DOHH2 (cell line): ENCODE measurements at regions not wholly inside any gene's neighbourhood (a gene's known extent, or its start where the extent isn't known, plus 50 kb on each side); places are given as distances from the start of the nearest gene placed in this dataset.
A peak's percentile ranks its signal among the peaks of the same experiment; 100 is the strongest.

ENCODE experiments used
- H3F3A ChIP-seq: fragments of 200-600 bp; sonication (generic), shearing (Covaris generic); 2 replicates; pipeline ENCODE4 v1.6.0; 2016; ENCODE audit warnings: antibody characterized with exemption, mild to moderate bottlenecking; ENCODE audit not compliant: control insufficient read depth, insufficient read depth
- H3K27ac ChIP-seq: fragments of 200-600 bp; sonication (generic); 2 replicates; pipeline ENCODE4 v1.5.1; 2014; ENCODE audit warnings: low read depth, mild to moderate bottlenecking, low read length, moderate library complexity
- H3K27me3 ChIP-seq: fragments of 200-600 bp; sonication (generic); 2 replicates; pipeline ENCODE4 v1.6.1; 2014; ENCODE audit warnings: mild to moderate bottlenecking, low read length, mixed read lengths; ENCODE audit not compliant: control insufficient read depth
- H3K36me3 ChIP-seq: fragments of 200-600 bp; sonication (generic); 2 replicates; pipeline ENCODE4 v1.6.1; 2014; ENCODE audit warnings: mild to moderate bottlenecking, low read length, moderate library complexity, mixed read lengths; ENCODE audit not compliant: control insufficient read depth
- H3K4me1 ChIP-seq: fragments of 200-600 bp; sonication (generic); 2 replicates; pipeline ENCODE4 v1.6.1; 2014; ENCODE audit warnings: mild to moderate bottlenecking, low read length, mixed read lengths; ENCODE audit not compliant: control insufficient read depth
- H3K4me2 ChIP-seq: fragments of 200-600 bp; sonication (generic); 2 replicates; pipeline ENCODE4 v1.6.0; 2014; ENCODE audit warnings: mild to moderate bottlenecking, low read length, moderate library complexity
- H3K4me3 ChIP-seq: fragments of 200-600 bp; sonication (generic); 2 replicates; pipeline ENCODE4 v1.5.1; 2014; ENCODE audit warnings: mild to moderate bottlenecking, low read length, mixed read lengths
- H3K79me2 ChIP-seq: fragments of 200-600 bp; sonication (generic); 2 replicates; pipeline ENCODE4 v1.6.1; 2014; ENCODE audit warnings: mild to moderate bottlenecking, low read length, mixed read lengths; ENCODE audit not compliant: control insufficient read depth
- H3K9me2 ChIP-seq: fragments of 200-600 bp; sonication (generic); replicated peaks from 2 replicates; pipeline ENCODE4 v1.6.1; 2014; ENCODE audit warnings: mild to moderate bottlenecking, low read length, mixed read lengths; ENCODE audit not compliant: control insufficient read depth
- H3K9me3 ChIP-seq: fragments of 200-600 bp; sonication (generic); 2 replicates; pipeline ENCODE4 v1.6.1; 2014; ENCODE audit warnings: antibody characterized with exemption, low read length, mixed read lengths; ENCODE audit not compliant: control insufficient read depth, insufficient read depth
- H4K20me1 ChIP-seq: fragments of 200-600 bp; sonication (generic); 2 replicates; pipeline ENCODE4 v1.6.0; 2014; ENCODE audit warnings: low read depth, mild to moderate bottlenecking, antibody characterized with exemption, low read length, moderate library complexity; ENCODE audit not compliant: control insufficient read depth, insufficient read depth
- EZH2phosphoT487 ChIP-seq: fragments of 200-600 bp; sonication (generic); IDR thresholded peaks from 2 replicates; pipeline ENCODE4 v1.6.1; 2017; ENCODE audit warnings: borderline replicate concordance, mild to moderate bottlenecking, antibody characterized with exemption, low read length, moderate library complexity, mixed read lengths
- TF ChIP-seq, protein P1 (sequence below): fragments of 200-600 bp; sonication (generic); IDR thresholded peaks from one replicate; pipeline ENCODE4 v1.5.1; 2014; ENCODE audit warnings: antibody characterized with exemption, mild to moderate bottlenecking, low read depth, low read length; ENCODE audit not compliant: poor library complexity, severe bottlenecking

- Histone ChIP-seq H3K9me3 (no peaks in the 10 kb centered on the region), H3K36me3 (no peaks in the 10 kb centered on the region), H3K4me2 (no peak overlapping the region), H3F3A (no peaks in the 10 kb centered on the region), H3K27ac (no peak overlapping the region), H3K4me3 (no peak overlapping the region), H3K27me3 (no peaks in the 10 kb centered on the region), H3K4me1 (no peaks in the 10 kb centered on the region), H3K79me2 (no peaks in the 10 kb centered on the region), H4K20me1 (no peaks in the 10 kb centered on the region), H3K9me2 (no peaks in the 10 kb centered on the region)
- TF ChIP-seq, protein P1, sequence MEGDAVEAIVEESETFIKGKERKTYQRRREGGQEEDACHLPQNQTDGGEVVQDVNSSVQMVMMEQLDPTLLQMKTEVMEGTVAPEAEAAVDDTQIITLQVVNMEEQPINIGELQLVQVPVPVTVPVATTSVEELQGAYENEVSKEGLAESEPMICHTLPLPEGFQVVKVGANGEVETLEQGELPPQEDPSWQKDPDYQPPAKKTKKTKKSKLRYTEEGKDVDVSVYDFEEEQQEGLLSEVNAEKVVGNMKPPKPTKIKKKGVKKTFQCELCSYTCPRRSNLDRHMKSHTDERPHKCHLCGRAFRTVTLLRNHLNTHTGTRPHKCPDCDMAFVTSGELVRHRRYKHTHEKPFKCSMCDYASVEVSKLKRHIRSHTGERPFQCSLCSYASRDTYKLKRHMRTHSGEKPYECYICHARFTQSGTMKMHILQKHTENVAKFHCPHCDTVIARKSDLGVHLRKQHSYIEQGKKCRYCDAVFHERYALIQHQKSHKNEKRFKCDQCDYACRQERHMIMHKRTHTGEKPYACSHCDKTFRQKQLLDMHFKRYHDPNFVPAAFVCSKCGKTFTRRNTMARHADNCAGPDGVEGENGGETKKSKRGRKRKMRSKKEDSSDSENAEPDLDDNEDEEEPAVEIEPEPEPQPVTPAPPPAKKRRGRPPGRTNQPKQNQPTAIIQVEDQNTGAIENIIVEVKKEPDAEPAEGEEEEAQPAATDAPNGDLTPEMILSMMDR: no peak
- TF ChIP-seq EZH2phosphoT487: no peak
Measured at GRCh38 chr17:13909901-13910519, 159.3 kb upstream of the COX10 start.

GRCh38 chr17:13917634-13918033 is 151.7 kb upstream of the COX10 start:
- H3K4me1 ChIP-seq: peaks cover 45% of the 10 kb centered on the region
- peak overlapping the region; percentile 25 for H3K27ac ChIP-seq
- no peaks in the 10 kb centered on the region for H3K36me3 ChIP-seq
- no peaks in the 10 kb centered on the region for H3K9me2 ChIP-seq
- H3K27me3 ChIP-seq: no peaks in the 10 kb centered on the region
- no peaks in the 10 kb centered on the region for H3K79me2 ChIP-seq
- H3F3A ChIP-seq: no peaks in the 10 kb centered on the region
- no peaks in the 10 kb centered on the region for H4K20me1 ChIP-seq
- H3K4me3 ChIP-seq: no peak overlapping the region; the same call in 1 of the 2 replicates
- no peak for TF ChIP-seq EZH2phosphoT487
- TF ChIP-seq, protein P1: no peak
- H3K4me2 ChIP-seq: peak overlapping the region; percentile 45
- no peaks in the 10 kb centered on the region for H3K9me3 ChIP-seq

DNA sequence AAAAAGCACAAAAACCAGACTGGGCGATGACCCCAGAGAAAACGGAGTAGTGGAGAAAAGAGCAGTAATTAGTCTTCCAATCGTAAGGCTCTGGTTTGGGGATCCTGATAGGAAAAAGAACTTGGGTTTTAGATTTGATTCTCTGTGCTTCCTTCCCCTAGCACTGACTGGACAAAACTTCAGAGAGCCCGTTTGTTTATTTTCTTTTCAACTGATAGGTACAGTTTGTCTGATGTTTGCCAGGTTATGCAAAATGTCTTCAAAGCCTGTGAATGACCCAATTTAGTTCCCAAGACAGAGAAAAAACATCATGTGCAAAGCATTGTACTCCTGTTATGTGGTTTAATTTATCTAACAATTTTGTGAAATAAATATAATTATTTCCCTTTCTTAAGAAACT is 151.1 kb upstream of the COX10 start:
- TF ChIP-seq, protein P1: no peak
- TF ChIP-seq EZH2phosphoT487: no peak
- H3K36me3 ChIP-seq: no peaks in the 10 kb centered on the region
- peak overlapping the region; percentile 45 for H3K4me2 ChIP-seq
- H3K9me3 ChIP-seq: no peaks in the 10 kb centered on the region
- H3K27me3 ChIP-seq: no peaks in the 10 kb centered on the region
- no peaks in the 10 kb centered on the region for H3K79me2 ChIP-seq
- H3K4me1 ChIP-seq: peaks cover 45% of the 10 kb centered on the region
- H3F3A ChIP-seq: no peaks in the 10 kb centered on the region
- H4K20me1 ChIP-seq: no peaks in the 10 kb centered on the region
- no peaks in the 10 kb centered on the region for H3K9me2 ChIP-seq
- H3K4me3 ChIP-seq: peak overlapping the region; percentile 25; the same call in 1 of the 2 replicates
- H3K27ac ChIP-seq: peak overlapping the region; percentile 25
